ENCODE measurements at regions not wholly inside any gene's neighbourhood (a gene's known extent, or its start where the extent isn't known, plus 50 kb on each side); places are given as distances from the start of the nearest gene placed in this dataset.

GRCh38 chr10:33122014-33122809 is 164.2 kb upstream of the ITGB1 start:
- TF ChIP-seq CTCF (optimal IDR thresholded peaks at IDR 0.05 in 1 of 3, IDR thresholded peaks at IDR 0.05 in 1 of 3, conservative IDR thresholded peaks at IDR 0.05 in 1 of 3; ENCODE audit: extremely low read depth in 1 of 3, insufficient read depth in 2 of 3, low read length in 3 of 3): no peak
- no peak for TF ChIP-seq EZH2 (IDR thresholded peaks at IDR 0.05; ENCODE audit: low read length)
